ENCODE measurements at regions not wholly inside any gene's neighbourhood (a gene's known extent, or its start where the extent isn't known, plus 50 kb on each side); places are given as distances from the start of the nearest gene placed in this dataset.

GRCh38 chrX:10821293-10821692 is 200.9 kb upstream of the MID1 start:
- no peak for DNase-seq

DNA sequence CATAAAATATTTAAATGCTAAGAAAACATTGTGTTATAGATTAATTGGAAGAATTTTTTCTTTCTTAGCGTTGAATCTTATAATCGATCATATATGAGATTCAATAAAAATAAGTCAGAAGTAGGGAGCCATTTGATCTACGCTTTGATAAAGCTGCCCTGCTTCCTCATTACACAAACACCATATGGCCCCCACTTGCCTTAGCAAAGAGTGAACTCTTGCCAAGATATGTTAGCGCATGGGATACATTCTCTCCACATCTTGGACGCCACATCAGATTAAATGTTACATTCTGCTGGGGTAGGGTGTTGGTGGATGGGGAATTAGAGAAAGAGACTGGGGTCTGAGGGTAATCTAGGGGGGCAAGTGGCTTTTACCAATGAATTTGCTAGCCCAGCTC is 207.7 kb upstream of the MID1 start:
- DNase-seq, result no peak

GRCh38 chrX:10828640-10829039 is 208.3 kb upstream of the MID1 start:
- no peak for DNase-seq

DNA sequence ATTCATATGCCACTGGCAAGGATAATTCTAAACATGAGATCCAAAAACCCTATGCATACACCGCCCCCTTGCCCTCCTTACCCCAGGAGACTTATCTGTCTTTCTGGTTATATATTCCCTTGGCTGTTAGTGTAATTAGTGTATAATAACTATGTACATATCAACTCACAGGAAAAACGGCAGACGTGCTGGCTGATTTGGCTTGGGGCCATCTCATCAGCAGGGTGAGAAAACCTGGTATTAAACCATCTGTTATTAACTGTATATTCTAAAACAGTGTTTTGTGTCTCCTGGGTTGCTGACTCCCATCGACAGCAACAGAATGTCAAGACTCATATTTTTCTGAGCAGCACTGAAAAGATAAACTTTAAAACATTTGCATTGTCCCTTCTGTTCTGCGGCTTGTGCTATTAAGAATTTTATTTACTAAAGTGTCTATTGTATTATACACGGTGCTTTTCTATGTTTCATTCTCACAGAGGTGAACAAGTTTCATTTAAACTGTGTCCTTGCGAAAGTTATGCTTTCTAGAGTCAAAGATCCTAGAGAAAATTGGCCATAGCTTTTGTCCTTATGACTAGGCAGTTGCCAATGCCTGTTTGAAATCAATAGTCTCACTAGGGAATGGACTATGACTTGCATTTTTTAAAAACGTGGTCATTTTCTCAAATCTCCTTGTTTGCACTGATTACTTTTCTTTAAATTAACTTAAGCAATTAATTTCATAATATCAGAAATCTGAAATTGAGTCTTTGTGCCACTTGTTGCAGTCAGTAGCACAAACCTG is 211.5 kb upstream of the MID1 start:
- DNase-seq, result no peak

DNA sequence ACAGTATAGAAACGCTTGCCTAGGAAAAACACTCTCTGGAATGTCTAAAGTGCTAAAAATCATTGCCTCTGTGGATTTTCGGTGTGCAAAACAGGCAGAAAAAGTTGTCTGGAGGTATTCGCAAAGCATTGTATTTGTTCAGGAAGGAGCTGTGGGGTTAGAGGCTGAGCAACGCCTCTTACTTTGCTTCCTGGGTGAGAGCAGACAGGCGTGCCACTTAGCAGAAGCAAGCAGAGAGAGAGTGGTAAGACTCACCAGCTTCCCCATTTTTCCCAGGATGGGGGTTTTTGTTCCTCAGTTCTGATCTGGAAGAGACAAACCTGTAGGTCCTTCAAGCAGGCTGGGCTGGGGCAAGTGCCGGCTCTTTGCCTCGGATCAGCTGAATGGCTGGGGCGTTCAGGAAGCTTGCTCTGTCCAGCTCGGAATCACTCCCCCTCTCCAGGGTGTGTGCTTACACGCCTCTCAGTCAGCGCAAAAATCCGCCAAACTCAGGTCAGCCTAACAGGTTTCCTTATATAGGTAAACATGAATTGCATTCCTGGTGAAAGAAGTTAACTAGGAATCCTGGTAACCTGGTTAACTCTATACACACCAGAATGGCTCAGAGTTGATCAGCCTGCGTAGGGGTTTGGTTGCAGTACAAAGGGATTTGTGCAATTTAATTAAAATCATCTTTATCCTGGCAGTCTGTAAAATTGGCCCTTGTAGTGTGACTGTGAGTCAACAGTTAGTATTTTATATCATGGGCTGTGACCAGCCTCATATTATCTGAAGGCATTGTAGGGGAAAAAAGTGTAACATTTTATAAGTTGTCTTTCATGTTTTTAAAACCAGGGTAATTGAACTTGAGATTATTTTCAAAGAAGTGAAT is 213.1 kb upstream of the MID1 start:
- DNase-seq, result no peak

DNA sequence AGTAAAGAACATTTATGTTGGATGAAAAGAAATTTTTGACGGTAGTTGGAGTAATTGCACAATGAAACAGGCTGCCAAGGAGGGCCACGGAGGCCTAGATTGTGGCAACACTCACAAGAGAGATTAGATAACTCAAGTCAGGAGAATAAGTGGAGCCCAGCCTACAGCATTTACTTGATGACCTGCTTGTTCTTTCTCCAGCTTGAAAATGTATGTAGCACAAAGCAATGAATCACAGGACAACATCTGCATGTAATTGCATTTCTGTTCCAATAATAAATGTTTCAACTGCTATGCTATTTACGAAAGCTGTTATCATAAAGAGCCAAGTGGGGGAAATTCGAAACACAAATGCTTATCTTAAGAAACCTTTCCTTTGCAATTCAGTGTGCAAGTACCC is 221.2 kb upstream of the MID1 start:
- DNase-seq, result no peak

DNA sequence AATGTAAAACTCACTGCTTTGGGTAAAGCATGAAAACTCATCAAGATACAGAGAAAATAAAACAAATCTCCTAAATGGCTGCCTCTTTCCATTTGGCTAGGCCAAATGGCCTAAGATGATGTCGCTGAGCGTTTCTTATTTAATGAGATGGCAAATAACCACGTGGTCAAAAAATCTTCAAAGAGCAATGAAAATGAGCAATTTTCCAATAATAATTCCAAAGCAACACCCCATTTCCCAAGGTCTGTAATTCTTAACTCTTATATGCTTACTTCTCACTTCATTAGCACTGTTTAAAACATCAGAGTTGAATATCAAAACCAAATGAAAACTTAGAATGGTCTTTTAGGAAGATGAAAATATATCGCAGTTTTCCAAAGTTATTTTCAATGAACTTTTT is 222.3 kb upstream of the MID1 start:
- DNase-seq, result no peak

GRCh38 chrX:10847333-10847732 is 226.9 kb upstream of the MID1 start:
- no peak for DNase-seq

- DNase-seq, result no peak
Observed at GRCh38 chrX:10851809-10852208, 231.4 kb upstream of the MID1 start.

GRCh38 chrX:10854594-10854993 is 234.2 kb upstream of the MID1 start:
- no peak for DNase-seq

DNA sequence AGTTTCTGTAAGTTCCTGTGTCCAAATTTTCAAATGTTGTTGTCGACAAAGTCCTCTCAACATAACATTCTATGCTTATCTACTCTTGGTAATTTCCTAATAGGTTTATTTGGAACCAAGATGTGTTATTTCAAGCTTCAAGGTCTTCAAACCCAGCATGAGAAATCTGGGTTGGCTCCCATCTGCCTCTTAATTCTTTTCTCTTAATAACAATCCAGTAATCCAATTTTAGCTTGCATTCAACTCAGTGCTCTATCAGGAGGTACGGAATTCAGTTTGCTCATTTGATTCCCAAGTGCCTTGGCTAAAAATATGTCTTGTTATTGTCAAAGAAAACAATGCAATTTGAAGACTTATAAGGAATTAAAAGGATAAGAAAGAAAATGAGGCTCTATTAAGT is 235.5 kb upstream of the MID1 start:
- DNase-seq, result no peak

GRCh38 chrX:10856797-10857196 is 236.4 kb upstream of the MID1 start:
- DNase-seq, result no peak

- no peak for DNase-seq
Observed at GRCh38 chrX:10859353-10859752, 239.0 kb upstream of the MID1 start.

DNA sequence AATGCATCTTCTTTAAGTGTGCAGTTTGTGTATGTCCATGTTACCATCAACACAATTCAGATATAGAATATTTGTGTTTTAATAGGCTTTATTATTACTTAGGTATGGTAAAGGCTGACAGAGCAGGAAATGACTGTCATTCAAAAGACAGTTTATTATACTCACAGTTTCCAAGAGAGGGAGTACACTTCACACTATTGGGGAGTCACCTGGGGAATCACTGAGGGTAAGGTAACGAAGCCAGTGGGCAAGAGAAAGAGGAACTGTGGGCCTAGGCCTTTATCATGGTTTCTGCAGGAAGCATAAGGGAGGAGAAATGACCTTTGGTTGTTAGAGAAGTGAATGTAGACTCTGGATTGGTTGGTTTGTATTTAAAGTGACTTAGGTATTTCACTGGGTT is 235.1 kb upstream of the HCCS start:
- DNase-seq, result no peak

DNA sequence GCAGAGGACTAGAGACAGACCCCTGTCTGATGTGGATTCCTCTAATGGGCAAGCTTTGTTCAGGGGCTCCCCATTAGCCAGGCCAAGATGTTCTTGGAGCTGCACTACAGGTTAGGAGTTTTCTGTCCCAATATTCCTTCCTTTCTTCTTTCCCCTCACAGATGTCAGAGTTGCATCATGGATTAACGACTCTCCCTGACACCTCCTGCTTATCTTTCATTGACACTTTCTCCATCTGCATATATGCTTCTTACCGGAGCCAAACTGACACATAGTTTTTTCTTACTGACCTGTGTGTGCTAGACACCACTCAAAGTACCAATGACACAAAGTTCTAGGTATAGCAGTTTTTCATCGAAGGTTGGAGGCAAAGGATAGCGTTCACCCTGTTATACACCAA is 228.6 kb upstream of the HCCS start:
- no peak for DNase-seq

- DNase-seq, result no peak
Observed at GRCh38 chrX:10884246-10884645, 226.9 kb upstream of the HCCS start.

DNA sequence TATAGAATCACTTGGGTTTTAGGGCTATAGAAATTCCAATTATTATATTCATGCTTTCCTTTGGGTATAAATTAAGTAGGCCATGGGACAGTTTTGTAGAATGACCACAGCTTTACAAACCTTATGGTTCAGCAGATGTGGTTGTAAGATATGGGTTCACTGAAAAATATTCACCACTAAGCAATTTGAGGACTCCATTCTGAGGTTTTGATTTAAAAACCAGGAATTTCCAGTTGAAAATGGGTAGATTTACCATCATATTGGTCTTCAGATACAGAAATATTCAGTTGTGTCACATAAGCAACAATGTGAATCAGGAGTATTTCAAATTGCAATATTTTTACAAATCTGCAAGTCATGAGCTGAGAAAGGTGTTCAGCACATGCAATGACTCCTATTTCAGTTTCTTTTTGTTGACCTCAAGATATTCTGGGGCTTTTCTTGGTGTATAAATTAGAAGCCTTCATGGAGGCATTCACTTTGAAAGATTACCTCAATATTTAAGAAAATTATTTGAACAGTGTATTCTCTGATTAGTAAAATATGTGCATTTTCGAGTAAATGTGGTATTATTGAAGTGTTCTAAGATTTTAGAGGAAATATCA is 218.4 kb upstream of the HCCS start:
- DNase-seq, result no peak

DNA sequence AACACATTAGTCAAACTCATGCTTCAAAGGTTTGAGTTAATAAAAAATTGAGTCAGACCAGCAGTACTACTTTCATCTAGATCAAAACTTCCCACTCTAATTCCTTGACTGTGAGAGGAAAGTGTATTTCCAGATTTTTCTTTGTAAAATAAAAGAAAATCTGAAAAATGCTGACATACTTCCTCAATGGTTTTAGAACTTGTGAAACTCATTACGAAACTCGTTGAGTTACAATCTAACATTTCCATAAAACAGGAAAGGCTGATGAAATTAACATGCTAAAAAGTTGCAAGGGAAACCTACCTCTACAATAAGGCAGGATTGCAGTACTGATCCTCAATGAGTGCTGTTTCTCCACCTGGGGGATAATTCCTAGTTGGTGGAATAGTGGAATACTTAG is 217.8 kb upstream of the HCCS start:
- no peak for DNase-seq

DNA sequence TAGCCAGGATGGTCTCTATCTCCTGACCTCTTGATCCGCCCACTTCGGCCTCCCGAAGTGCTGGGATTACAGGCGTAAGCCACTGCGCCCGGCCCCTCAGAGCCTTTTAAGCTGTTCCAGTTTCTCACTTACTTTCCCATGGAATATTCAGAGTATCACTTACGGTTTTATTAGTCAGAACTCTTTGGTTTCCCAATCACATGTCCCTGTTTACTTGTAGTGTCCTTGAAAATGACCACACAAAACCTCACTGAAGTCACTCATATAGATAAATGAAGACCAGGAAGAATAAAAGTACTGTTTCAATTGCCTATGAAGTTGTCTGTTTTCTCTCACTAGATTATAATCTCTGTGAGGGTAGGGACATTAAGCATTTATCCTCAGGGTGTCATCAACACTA is 217.2 kb upstream of the HCCS start:
- DNase-seq, result no peak

DNA sequence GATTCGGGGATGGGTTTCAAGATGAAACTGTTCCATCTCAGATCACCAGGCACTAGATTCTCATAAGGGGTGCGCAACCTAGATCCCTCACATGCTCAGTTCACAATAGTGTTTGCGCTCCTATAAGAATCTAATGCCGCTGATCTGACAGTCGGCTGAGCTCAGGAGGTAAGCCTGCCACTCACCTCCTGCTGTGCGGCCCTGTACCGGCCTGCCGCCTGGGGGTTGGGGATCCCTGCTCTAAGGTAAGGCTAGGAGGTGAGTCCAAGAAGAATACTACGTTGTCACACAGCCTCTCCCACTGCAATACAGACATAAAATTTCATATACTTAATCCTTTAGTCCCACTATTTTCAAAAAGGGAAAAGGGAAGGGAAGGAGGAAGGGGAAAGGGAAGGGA is 213.4 kb upstream of the HCCS start:
- DNase-seq, result no peak

GRCh38 chrX:10900585-10901289 is 210.4 kb upstream of the HCCS start:
- no peak for DNase-seq

- no peak for DNase-seq
Observed at GRCh38 chrX:10901290-10901633, 209.9 kb upstream of the HCCS start.

DNA sequence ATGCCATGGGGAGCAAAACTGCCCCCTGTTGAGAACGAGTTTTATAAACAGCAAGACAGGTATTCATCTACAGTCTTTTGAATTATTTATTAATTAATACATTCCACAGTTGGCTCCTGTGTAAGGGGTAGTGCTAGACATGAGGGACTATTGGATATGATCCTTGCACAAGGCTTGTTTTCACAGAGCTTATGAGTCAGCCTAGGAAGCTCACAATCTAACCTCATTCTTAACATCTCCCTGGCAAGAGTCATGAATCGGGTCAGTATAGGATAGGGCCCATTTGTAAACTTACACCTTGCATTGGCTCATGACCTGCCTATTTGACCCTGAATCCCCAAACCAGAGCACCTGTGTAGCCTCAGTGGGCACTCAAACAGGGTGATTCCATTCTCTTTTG is 209.1 kb upstream of the HCCS start:
- DNase-seq, result no peak

- no peak for DNase-seq
Observed at GRCh38 chrX:10903523-10903922, 207.6 kb upstream of the HCCS start.
